ENCODE measurements at regions not wholly inside any gene's neighbourhood (a gene's known extent, or its start where the extent isn't known, plus 50 kb on each side); places are given as distances from the start of the nearest gene placed in this dataset.

DNA sequence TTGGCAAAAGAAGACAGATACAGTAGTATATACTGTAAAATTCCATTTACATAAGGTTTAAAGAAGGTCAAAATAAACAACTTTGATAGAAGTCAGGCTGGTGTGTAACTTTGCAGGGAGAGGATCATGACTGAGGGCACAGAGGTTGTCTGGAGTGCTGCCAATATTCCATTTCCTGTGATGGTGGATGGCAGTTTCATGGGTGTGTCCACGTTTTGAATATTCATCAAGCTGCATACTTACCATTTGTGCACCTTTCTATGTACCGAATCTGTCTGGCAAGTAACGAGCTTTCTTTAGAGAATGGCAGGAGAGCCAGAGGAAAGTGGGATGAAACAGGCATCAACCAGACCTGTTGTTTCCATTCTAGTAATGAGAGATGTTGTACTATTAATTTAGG is 420.5 kb upstream of the HTR2A start:
- intact Hi-C loops (cut with micrococcal nuclease) = no loop called here
- ATAC-seq (no peak), DNase-seq (no peak)

DNA sequence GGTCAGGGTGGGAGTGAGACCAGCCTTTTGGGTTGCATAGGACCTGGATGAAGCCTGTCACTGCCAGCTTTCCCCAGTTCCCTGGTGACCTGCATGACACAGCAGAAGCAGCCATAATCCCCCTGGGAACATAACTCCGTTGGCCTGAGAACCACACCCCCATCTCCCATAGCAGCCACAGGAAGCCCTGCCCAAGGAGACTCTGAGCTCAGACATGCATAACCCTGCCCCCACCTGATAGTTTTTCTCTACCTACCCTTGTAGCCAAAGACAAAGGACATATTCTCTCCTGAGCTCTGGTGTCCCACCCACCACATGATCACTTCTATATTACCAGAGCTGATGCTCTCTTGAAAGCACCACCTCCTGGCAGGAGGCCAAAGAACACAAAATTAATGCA is 413.5 kb upstream of the HTR2A start:
- ATAC-seq (no peak), DNase-seq (no peak)
- intact Hi-C loops (cut with micrococcal nuclease) = no loop called here

DNA sequence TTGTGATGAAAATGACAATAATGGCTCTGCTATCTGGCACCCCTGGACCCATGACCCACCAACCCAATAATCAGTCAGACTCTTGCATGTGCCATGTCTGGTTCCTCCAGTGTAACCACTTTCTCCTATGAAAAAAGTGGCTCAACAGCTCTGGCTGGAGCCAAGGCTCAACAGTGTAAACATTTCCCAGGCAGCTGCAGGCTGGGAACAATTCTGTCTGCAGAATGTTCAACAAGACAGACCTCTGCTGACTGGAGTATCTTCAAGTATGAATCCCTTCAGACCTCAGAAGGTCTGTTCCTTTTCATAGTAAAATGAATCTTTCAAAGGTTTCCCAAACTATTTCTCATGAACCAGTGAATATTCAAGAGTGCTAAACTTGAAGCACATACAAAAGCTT is 410.1 kb upstream of the HTR2A start:
- ATAC-seq (no peak), DNase-seq (no peak)
- intact Hi-C loops (cut with micrococcal nuclease) = no loop called here

DNA sequence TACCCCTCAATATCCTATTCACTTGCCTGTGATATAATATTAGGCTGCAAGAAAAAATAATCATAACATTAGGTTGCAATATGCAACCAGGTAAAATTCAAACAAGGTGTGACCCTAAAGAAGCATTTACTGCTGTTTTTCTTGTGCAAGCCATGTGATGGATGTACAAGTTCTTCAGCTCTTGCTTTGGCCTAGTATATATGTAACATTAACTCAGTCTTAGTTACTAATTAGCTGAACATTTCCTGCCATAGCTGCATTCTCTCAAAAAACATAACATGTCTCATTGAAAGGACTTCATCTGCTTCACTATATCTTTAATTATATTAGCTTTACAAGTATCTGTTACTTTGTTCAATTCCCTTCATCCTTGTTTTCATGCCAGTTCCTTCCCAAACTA is 406.8 kb upstream of the HTR2A start:
- intact Hi-C loops (cut with micrococcal nuclease) = no loop called here
- DNase-seq = no peak
- no peak for ATAC-seq

DNA sequence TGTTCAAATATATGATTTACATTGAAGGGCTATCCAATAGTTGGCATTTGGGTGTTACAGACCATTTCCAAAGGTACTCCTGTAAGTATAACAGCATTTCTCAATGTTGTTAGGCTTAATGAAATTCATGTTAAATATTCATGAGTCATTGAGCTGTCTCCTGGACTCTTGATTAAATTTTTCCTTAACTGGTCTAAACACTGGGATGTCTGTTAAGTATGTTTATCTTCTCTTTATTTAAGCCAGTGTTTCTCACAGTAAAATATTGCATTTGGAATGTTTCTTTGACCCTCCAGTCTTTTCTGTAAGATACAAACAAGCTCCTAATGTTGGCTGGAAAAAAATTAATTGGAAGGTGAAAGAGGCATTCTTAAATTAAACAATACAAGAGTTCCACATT is 402.5 kb upstream of the HTR2A start:
- intact Hi-C loops (cut with micrococcal nuclease) = no loop called here
- DNase-seq (no peak), ATAC-seq (no peak)

DNA sequence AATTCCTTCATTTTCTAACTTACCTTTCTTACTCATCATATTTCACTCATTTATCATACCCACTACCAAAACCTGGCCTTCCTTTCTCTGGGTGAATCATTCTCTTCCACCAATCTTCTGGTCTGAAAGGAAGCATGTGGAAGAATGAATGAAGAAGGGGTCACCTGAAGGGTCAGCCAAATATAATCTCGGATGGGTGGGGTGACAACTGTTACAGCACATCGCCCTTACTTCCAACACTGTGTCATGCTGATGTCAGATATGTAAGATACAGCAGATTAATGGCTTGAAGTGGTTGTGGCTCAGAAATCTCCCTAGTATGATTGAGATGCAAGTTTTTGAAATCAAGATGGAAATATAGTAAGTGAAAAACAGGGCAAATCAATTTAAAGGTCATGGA is 401.7 kb upstream of the HTR2A start:
- intact Hi-C loops (cut with micrococcal nuclease) = no loop called here
- ATAC-seq (no peak), DNase-seq (no peak)

DNA sequence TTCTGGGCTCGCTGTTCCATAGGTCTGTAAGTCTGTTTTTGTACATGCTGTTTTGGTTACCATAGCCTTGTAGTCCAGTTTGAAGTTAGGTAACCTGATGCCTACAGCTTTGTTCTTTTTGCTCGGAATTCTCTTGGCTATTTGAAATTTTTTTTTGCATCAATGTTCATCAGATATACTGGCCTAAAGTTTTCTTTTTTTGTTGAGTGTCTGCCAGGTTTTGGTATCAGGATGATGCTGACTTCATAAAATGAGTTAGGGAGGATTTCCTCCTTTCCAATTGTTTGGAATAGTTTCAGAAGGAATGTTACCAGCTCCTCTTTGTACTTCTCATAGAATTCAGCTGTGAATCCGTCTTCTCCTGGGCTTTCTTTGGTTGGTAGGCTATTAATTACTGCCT is 397.8 kb upstream of the HTR2A start:
- intact Hi-C loops (cut with micrococcal nuclease) = no loop called here
- ATAC-seq (no peak), DNase-seq (no peak)

DNA sequence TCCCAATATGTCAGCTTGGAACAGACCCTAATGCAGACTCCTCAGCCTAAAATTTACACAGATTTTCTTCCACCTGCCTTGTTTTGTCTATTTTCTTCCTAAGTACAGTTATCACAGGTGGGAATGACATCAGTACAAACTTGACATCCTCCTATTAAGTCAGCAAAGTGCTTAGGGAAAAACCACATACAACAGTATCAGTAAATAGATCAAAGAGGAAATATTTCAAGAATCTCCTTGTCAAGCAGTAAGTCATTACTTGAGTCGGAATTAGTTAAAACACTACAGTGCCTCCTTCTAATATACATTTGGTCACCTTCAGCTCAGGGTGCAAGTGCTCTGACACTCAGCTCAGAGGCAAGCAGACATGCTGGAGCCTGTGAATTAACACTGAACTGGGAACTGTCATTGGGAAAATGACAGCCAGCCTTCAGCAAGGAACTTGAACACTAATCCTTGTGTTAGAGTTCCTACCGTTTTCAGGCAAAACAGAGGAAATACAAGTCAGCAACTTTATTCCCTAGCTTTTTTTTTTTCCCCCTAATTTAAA is 394.3 kb upstream of the HTR2A start:
- intact Hi-C loops (cut with micrococcal nuclease) = no loop called here
- ATAC-seq = no peak
- DNase-seq = no peak

DNA sequence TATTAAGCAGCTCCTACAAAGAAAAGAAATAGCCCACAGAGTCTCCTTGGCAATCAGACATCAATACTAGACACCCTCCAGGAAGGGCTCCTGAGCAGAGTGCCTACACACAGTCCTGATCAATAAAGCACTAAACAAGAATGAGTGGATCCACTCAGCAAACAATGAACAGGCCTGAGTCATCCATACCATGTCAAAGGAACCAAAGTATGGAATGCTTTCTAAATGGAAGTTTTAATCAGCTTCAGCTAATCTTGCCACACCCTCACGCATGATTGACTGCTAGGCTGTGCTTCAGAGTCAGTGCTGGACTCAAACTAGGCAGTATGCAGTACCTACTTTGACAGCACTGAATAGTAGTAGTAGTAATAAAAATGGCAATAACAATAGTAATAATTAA is 392.7 kb upstream of the HTR2A start:
- intact Hi-C loops (cut with micrococcal nuclease) = no loop called here
- ATAC-seq = no peak
- DNase-seq = no peak

DNA sequence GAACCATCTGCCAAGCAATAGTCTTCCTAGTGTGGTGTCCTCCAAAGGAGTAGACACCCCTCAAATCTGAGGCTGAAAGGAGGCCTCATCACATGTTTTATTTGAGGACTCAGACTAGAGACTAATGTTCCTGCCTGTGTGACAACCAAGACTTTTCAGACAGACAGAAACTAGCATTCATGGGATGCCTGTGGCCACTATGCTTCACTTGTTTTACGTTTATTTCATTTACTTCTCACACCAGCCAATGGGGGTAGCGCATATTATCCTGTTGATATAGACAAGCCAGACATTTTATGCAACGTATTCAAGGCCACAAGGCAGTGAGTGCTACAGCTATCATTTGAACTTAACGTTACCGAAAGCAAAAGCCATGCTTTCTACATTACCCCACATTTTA is 391.7 kb upstream of the HTR2A start:
- DNase-seq = no peak
- intact Hi-C loops (cut with micrococcal nuclease) = no loop called here
- ATAC-seq = no peak

DNA sequence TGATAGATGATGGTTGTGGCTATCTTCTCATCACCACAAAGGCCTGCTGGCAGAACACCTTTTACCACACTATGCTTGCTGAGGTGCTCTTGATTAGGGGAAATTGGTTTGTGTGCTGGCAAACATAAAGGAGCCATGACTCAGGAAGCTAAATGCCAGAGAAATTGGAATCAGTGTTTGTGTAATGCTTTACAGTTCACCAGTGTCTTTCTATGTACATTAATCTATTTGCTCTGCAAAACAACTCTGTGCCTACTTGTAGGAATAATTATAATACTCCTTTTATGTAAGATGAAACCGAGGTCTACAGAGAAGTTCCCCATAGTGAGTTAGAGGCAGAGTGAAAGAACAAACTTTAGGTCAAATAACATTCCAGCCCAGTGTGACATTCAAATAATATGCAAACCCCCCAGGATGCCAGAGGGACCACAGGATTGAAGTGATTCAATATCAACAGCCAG is 390.5 kb upstream of the HTR2A start:
- ATAC-seq = no peak
- DNase-seq = no peak
- intact Hi-C loops (cut with micrococcal nuclease) = no loop called here

DNA sequence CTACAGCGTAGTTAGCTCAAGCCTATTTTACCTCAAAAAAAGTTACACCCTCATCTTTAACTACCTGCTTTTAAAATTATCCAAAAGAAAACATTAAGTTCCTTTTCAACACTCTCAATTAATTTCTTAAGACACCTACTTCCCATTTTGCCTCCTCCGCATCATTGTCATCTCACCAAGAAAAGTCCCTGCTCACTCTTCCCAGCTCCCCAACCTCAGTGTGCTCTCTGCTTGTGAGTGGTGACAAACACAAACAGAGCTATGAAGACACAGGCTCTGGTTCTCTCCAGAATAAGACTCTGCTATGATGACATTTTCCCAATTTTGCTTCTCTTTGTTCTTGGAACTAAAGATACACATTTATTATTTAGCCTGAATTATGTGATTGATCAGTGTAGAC is 385.1 kb upstream of the HTR2A start:
- DNase-seq (no peak), ATAC-seq (no peak)
- intact Hi-C loops (cut with micrococcal nuclease) = no loop called here

DNA sequence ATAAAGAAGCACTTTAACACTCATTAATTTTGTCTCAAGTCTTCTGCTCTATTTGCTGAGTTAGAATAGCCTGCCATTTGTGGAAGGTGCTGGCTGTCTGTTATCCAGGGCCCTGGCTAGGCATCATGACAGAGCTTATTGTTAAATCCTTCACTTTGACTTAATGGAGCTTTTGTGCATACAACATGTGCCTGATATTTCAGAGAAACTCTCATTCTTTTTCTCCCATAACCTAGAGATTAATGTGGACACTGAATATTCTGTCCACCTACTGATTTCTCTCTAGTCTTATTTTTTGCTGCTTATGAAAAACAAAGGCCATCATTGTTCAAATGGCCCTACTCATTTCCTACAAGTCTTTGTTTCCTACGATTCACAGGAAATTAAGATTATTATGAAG is 383.1 kb upstream of the HTR2A start:
- intact Hi-C loops (cut with micrococcal nuclease) = no loop called here
- ATAC-seq (no peak), DNase-seq (no peak)

DNA sequence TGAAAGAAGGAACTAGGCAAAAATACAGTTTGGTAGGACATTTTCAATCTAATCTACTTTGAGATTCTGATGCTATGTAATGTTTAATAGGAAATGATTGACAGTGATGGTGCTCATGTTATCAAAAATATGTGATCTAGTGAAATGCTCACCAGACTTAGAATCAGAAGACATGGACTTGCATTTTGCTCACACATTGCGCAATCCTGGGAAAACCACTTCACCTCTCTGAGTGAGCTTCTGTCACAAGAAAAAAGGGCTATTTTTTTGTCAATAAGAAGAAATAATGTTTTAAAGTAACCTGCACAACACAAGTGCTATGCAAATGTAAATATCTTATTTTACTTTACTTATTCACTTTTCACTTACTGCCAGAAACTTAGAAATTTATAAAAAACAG is 380.9 kb upstream of the HTR2A start:
- ATAC-seq = no peak
- no peak for DNase-seq
- intact Hi-C loops (cut with micrococcal nuclease) = no loop called here

DNA sequence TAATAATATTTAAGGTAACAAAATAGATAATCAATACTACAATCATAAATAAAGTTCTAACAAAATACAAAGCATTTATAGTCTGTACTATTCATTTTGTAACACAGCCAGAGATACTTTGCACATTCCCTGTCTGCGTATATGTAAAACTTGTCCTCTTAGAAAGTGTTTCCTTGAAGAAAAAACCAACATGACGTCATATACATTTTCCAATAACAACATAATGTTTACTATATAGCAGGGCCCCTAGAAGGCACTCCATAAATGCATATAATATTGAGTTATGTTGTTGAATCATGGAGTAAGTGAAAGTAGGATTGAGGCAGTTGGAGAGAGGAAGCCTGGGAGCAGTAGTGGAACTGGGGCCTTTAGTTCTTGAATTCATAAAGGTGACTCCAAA is 371.4 kb upstream of the HTR2A start:
- no peak for ATAC-seq
- no peak for DNase-seq
- intact Hi-C loops (cut with micrococcal nuclease) = no loop called here

DNA sequence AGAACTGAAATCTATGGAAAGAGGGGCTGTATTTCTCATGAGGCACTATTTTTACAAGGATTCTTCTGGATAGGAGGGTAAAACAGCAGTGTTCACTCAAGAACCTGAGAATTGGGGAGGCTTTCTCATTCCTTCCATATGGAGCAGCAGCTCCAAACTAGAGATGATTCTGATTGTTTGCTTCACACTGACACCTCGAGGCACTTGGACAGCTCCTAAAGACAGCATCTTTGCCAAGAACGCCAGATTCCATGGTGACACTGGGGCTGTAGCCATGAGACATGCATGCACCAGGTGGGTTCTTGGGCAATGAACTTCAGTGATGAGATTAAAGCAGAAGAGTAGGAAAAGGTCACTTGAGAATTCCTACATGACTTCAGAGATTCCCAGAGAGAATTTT is 361.5 kb upstream of the HTR2A start:
- no peak for ATAC-seq
- DNase-seq = no peak
- intact Hi-C loops (cut with micrococcal nuclease) = no loop called here

DNA sequence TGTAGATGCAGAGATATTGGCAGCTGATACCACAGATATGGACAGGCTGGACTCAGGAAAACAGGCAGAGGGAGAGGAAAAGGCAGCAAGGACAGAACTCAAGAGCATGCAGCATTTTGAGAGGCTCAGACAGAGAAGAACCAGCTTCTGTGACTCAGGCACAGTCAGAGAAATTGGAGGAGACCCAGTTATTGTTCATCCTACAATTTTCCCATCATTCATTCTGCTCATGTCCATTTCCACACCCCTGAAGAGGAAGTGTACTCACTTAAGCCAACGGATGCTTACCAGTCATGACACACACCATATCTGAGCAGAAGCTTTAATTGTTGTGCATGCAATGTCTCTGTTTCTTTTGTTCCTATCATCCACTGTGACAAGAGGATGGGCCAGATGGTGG is 359.8 kb upstream of the HTR2A start:
- no peak for DNase-seq
- no peak for ATAC-seq

DNA sequence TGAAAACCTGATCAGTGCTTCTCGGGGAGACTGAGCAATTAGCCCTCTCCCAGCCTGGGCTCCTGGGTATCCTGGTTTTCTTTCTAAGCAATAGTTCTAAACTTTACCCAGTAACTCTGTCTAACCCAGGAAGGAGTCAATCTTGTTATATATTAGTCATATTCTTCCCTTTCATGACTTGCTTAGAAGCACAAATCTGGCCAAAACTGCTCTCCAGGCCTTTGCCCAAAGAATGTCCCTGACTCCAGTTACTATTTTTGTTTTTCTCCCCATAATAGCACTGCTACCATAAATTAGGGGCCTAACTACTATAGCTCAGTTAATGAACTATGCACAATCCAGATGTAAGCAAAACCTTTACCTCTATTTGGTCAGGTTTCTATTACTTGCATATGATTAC is 355.8 kb upstream of the HTR2A start:
- ATAC-seq = no peak
- intact Hi-C loops (cut with micrococcal nuclease) = no loop called here
- DNase-seq = no peak

More for the DNA sequence above, 359.8 kb upstream of the HTR2A start:
- intact Hi-C loops (cut with micrococcal nuclease) = no loop called here

DNA sequence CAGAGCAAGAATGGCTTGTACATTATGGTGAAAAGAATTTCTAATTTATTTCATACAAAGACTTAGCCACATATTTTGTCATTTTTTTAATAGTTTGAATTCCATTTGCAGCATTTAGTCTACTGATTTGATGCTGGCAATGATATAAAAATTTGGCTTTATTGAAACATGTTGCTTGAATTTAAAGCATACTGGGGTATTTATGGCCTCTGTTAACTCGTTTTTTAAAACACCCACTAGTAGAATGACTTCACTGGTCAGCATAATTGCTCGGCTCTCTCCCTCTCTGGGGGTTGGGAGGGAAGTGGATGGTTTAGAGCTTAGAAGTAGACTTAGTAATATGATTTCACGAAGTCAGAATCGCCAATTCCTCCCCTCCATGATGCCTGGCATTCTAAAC is 354.9 kb upstream of the HTR2A start:
- DNase-seq (no peak), ATAC-seq (no peak)
- intact Hi-C loops (cut with micrococcal nuclease) = no loop called here

DNA sequence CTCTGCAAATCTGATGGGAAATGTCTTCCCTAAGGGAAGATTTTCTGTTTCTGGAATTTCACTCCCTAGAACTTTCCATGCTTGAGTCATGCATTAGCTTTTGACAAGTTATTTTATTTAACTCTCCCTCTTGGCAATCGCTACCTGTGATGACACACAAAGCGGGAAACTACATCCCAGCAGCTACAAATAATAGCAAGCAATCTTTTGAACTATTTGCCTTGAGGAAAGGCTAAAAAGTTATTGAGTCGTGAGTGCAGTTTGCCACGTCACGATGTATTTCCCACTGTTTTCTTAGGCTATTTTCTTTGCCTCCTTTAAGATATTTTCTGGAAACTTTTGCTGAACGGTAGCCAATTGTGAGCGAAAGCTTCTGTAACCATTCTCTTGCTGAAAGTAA is 353.3 kb upstream of the HTR2A start:
- intact Hi-C loops (cut with micrococcal nuclease) = no loop called here
- no peak for DNase-seq
- no peak for ATAC-seq

DNA sequence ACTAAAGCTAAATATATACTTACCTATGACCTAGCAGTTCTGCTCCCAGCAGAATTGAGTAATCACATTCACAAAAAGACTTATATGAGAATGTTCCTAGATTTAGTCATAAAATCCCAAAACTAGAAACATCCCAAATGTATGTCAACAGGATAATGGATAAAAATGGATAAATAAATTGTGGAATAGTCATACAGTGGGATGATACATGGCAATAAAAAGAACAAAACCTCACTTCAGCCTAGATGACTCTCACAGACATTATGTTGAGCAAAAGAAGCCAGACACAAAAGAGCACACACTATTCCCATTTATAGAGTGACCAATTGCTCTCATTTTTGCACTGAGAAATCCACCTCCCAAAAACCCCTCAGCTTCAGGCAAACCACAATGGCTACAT is 352.4 kb upstream of the HTR2A start:
- no peak for ATAC-seq
- intact Hi-C loops (cut with micrococcal nuclease) = no loop called here
- DNase-seq = no peak

DNA sequence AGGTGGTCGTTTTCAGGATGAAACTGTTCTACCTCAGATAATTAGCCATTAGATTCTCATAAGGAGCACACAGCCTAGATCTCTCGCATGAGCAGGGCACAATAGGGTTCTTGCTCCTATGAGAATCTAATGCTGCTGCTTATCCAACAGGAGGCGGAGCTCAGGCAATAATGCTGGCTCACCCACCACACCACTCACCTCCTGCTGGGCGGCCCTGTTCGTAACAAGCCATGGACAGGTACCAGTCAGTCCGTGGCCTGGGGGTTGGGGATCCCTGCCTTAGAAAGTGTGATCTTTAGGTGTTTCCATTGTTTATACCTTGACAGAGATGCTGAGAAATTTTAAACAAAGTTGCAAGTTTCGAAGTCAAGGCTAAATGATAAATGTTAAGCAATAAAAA is 344.6 kb upstream of the HTR2A start:
- intact Hi-C loops (cut with micrococcal nuclease) = no loop called here
- no peak for ATAC-seq
- DNase-seq = no peak

Data from left ventricle myocardium superior (tissue), 1 donor.